ENCODE measurements at regions not wholly inside any gene's neighbourhood (a gene's known extent, or its start where the extent isn't known, plus 50 kb on each side); places are given as distances from the start of the nearest gene placed in this dataset.

DNA sequence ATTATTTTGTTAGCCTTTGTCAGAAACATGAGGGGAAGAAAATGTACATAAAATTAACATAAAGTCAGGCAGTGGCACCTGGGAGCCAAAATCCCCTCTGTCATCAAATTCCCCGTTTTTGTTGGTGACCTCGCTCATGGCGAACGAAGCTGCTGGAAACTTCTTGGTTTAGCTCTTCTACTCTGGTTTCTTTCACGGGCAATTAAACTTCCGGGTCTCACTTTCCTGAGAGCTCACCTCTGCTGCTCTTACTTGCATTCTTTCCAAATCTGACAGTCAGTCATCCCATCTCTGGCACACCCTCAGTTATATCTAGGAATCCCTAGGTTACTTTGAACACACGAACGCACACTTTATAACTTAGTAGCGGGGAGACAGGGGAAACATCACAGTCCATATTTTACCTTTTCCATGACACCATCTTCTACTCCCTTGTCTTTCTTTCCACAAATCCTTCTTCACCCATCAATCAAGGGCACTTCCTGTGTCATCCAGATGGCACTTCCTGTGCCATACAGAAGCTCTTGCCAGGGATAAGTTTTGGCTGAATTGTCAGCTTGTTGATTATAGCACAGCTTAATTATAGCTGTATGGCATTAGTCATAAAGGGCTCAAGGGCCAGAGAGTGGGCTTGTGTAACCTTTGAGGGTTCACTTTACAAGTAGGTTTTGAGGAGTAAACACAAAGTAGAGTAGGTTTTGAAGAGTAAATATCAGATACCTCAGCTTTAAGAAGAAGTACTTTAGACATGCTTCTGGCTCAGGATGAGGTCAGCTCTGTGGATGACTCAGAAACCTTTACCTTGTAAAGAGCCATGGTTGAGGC is 105.1 kb downstream of the GATA3 start:
- TF ChIP-seq, protein P1, sequence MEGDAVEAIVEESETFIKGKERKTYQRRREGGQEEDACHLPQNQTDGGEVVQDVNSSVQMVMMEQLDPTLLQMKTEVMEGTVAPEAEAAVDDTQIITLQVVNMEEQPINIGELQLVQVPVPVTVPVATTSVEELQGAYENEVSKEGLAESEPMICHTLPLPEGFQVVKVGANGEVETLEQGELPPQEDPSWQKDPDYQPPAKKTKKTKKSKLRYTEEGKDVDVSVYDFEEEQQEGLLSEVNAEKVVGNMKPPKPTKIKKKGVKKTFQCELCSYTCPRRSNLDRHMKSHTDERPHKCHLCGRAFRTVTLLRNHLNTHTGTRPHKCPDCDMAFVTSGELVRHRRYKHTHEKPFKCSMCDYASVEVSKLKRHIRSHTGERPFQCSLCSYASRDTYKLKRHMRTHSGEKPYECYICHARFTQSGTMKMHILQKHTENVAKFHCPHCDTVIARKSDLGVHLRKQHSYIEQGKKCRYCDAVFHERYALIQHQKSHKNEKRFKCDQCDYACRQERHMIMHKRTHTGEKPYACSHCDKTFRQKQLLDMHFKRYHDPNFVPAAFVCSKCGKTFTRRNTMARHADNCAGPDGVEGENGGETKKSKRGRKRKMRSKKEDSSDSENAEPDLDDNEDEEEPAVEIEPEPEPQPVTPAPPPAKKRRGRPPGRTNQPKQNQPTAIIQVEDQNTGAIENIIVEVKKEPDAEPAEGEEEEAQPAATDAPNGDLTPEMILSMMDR (IDR thresholded peaks at IDR 0.05; ENCODE audit: insufficient read depth, low read length, poor library complexity, severe bottlenecking), result no peak
- no peak for TF ChIP-seq EZH2phosphoT487 (conservative IDR thresholded peaks at IDR 0.05; ENCODE audit: low read length)
